Epithelial cell of esophagus (primary cell): ENCODE measurements at regions not wholly inside any gene's neighbourhood (a gene's known extent, or its start where the extent isn't known, plus 50 kb on each side); places are given as distances from the start of the nearest gene placed in this dataset.

Experiments
- DNase-seq: peaks from one replicate; pipeline ENCODE4 v3.0.0; 2010; ENCODE audit warnings: low read depth
- H3K4me3 ChIP-seq: 2 replicates; pipeline ENCODE4 v1.5.1; 2011; ENCODE audit warnings: mild to moderate bottlenecking, low read length, control low read depth
- TF ChIP-seq, protein P1 (sequence below): IDR thresholded peaks from 2 replicates; pipeline ENCODE4 v1.5.1; 2011; ENCODE audit warnings: low read depth, mild to moderate bottlenecking, low read length, control low read depth, inconsistent platforms; ENCODE audit not compliant: insufficient read depth; ENCODE audit errors: missing control alignments

DNA sequence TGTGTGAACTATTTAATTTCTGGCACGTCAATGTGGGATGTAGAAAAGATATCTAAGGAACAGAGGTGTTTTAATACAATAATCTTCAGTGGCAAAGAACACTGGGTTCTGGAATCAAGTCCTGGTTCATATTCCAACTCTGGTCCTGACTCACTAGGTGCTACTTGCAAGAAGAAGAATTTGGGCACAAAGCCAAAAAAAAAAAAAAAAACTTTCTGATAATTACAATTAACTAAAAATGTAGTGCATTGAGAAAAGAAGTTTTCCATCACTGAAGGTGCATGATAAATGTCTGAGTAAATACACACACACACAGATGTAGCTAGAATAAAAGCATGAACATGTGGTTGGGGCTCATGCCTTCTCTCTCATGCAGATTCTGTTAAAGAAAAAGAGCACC is 424.4 kb upstream of the REG3G start:
- H3K4me3 ChIP-seq: no peak overlapping the region
- TF ChIP-seq, protein P1, sequence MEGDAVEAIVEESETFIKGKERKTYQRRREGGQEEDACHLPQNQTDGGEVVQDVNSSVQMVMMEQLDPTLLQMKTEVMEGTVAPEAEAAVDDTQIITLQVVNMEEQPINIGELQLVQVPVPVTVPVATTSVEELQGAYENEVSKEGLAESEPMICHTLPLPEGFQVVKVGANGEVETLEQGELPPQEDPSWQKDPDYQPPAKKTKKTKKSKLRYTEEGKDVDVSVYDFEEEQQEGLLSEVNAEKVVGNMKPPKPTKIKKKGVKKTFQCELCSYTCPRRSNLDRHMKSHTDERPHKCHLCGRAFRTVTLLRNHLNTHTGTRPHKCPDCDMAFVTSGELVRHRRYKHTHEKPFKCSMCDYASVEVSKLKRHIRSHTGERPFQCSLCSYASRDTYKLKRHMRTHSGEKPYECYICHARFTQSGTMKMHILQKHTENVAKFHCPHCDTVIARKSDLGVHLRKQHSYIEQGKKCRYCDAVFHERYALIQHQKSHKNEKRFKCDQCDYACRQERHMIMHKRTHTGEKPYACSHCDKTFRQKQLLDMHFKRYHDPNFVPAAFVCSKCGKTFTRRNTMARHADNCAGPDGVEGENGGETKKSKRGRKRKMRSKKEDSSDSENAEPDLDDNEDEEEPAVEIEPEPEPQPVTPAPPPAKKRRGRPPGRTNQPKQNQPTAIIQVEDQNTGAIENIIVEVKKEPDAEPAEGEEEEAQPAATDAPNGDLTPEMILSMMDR: no peak
- peak; percentile 1 for DNase-seq

- TF ChIP-seq, protein P1: no peak
- H3K4me3 ChIP-seq: no peak overlapping the region
- DNase-seq: no peak
These were observed 422.6 kb upstream of the REG3G start for GRCh38 chr2:78602862-78603261.

DNA sequence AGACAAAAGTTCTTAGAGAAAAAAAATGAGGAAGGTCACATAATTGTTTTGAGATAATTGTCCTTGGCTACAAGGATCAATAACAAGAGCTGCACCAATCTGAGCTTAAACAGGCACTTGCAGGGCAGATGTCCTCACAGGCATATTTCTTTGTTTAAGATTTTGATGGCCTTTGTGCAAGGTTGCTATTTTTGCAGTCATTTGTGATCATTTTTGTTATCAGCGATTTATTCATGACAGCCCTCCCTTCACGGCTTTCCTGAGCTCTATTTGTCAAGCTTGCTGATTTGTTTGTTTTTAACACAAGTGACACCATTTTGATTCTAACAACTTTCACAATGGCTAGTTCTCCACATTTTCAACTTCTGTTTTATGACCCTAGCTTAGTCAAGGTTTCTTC is 418.6 kb upstream of the REG3G start:
- DNase-seq: no peak
- TF ChIP-seq, protein P1: no peak
- no peak overlapping the region for H3K4me3 ChIP-seq

GRCh38 chr2:78614726-78615125 is 410.8 kb upstream of the REG3G start:
- no peak for DNase-seq
- H3K4me3 ChIP-seq: no peak overlapping the region
- TF ChIP-seq, protein P1: no peak

- H3K4me3 ChIP-seq: no peak overlapping the region
- DNase-seq: no peak
- TF ChIP-seq, protein P1: no peak
These were observed 409.5 kb upstream of the REG3G start for GRCh38 chr2:78615956-78616355.

DNA sequence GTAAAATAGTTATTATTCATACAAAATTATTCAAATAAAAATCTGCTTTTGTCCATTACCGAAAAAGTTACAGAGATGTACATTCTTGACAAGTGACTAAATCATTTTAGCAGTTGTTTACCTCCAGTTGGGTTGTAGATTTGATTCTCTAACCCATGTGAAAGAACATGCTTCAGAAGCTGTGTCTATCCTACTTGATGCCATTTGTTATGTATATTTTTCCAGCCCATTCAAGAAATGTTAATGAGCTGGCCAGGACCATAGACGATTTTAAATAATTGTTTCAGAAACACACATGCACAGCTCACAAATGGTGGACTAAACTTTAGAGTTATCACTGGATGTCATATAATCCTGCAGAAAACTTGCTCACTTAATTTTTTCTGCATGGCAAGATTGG is 391.1 kb upstream of the REG3G start:
- no peak overlapping the region for H3K4me3 ChIP-seq
- TF ChIP-seq, protein P1: no peak
- no peak for DNase-seq

DNA sequence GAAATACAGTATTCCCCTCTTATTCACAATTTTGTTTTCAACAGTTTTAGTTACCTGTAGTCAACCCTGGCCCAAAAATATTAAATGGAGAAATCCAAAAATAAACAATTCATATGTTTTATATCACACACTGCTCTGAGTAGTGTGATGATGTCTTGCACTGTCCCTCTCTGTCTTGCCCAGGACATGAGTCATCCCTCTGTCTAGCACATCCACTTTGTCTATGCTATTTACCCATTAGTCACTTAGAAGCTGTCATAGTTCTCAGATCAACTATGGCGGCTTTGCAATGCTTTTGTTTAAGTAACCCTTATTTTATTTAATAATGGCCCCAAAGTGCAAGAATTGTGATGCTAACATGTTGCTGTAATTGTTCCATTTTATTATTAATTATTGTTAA is 380.6 kb upstream of the REG3G start:
- H3K4me3 ChIP-seq: no peak overlapping the region
- DNase-seq: peak; percentile 23
- TF ChIP-seq, protein P1: no peak
